Prostate gland (tissue), 2 donors: ENCODE measurements at regions not wholly inside any gene's neighbourhood (a gene's known extent, or its start where the extent isn't known, plus 50 kb on each side); places are given as distances from the start of the nearest gene placed in this dataset.

Experiments
- POLR2A ChIP-seq: fragments of 450-650 bp; IDR thresholded peaks from one replicate; pipeline ENCODE4 v1.6.1; 2016; ENCODE audit warnings: antibody characterized with exemption, mild to moderate bottlenecking
- POLR2AphosphoS5 ChIP-seq: sonication (generic); formaldehyde crosslinking; IDR thresholded peaks from one replicate; pipeline ENCODE4 v1.6.1; 2017; ENCODE audit warnings: antibody characterized with exemption
- TF ChIP-seq, protein P1 (sequence below), 4 experiments: fragments of 200-600 bp in 2 of 4; fragments of 450-650 bp in 2 of 4; sonication (generic) in 2 of 4; IDR thresholded peaks; 1 replicate in 3 of 4; 2 replicates in 1 of 4; pipeline ENCODE4 v1.5.1; 2016 to 2019; ENCODE audit warnings: antibody characterized with exemption in 4 of 4, mild to moderate bottlenecking in 2 of 4, moderate library complexity in 2 of 4

- no peak for TF ChIP-seq POLR2A
- TF ChIP-seq, protein P1, sequence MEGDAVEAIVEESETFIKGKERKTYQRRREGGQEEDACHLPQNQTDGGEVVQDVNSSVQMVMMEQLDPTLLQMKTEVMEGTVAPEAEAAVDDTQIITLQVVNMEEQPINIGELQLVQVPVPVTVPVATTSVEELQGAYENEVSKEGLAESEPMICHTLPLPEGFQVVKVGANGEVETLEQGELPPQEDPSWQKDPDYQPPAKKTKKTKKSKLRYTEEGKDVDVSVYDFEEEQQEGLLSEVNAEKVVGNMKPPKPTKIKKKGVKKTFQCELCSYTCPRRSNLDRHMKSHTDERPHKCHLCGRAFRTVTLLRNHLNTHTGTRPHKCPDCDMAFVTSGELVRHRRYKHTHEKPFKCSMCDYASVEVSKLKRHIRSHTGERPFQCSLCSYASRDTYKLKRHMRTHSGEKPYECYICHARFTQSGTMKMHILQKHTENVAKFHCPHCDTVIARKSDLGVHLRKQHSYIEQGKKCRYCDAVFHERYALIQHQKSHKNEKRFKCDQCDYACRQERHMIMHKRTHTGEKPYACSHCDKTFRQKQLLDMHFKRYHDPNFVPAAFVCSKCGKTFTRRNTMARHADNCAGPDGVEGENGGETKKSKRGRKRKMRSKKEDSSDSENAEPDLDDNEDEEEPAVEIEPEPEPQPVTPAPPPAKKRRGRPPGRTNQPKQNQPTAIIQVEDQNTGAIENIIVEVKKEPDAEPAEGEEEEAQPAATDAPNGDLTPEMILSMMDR (IDR thresholded peaks at IDR 0.05) = no peak
- no peak for TF ChIP-seq POLR2AphosphoS5
Measured at GRCh38 chr14:106509176-106509575, 982.8 kb downstream of the TMEM121 start.
